Subcutaneous abdominal adipose tissue (tissue), 5 donors: ENCODE measurements at regions not wholly inside any gene's neighbourhood (a gene's known extent, or its start where the extent isn't known, plus 50 kb on each side); places are given as distances from the start of the nearest gene placed in this dataset.
"Not testable (repeated sequence)": the region's sequence is repeated elsewhere in the genome, so short reads cannot be mapped to it uniquely, and the experiment has no call there.

ENCODE experiments used
- H3K27ac ChIP-seq: one replicate; pipeline ENCODE4 v1.7.0; 2013; ENCODE audit warnings: low read depth, mild to moderate bottlenecking, inconsistent platforms, low read length, moderate library complexity
- H3K27me3 ChIP-seq, 5 donors: one replicate each; pipeline ENCODE4 v1.7.0; 2013; ENCODE audit warnings: low read length in 5 of 5, inconsistent platforms in 1 of 5; ENCODE audit not compliant: control insufficient read depth in 5 of 5, insufficient read depth in 4 of 5
- H3K36me3 ChIP-seq, 5 donors: one replicate each; pipeline ENCODE4 v1.7.0; 2013; ENCODE audit warnings: low read length in 5 of 5; ENCODE audit not compliant: control insufficient read depth in 5 of 5, insufficient read depth in 5 of 5
- H3K4me1 ChIP-seq, 5 donors: one replicate each; pipeline ENCODE4 v1.7.0; 2013; ENCODE audit warnings: low read length in 5 of 5, mild to moderate bottlenecking in 3 of 5, moderate library complexity in 1 of 5; ENCODE audit not compliant: control insufficient read depth in 5 of 5, insufficient read depth in 5 of 5
- H3K4me3 ChIP-seq, 5 donors: one replicate each; pipeline ENCODE4 v1.7.0; 2013; ENCODE audit warnings: low read length in 5 of 5, low read depth in 1 of 5
- H3K9ac ChIP-seq, 5 donors: one replicate each; pipeline ENCODE4 v1.7.0; 2013; ENCODE audit warnings: low read length in 5 of 5, mild to moderate bottlenecking in 4 of 5, moderate library complexity in 3 of 5
- H3K9me3 ChIP-seq, 5 donors: one replicate each; pipeline ENCODE4 v1.7.0; 2013; ENCODE audit warnings: low read length in 5 of 5; ENCODE audit not compliant: control insufficient read depth in 5 of 5
- donor health status: healthy.
- donor health status: healthy.
- donor health status: healthy.
- donor health status: healthy.
- donor health status: healthy.

- H3K4me3 ChIP-seq: no peak overlapping the region
- H3K4me1 ChIP-seq: no peaks in the 10 kb centered on the region
- H3K9ac ChIP-seq: no peak overlapping the region
Measured at GRCh38 chr11:33949252-33949913, 57.5 kb upstream of the LMO2 start.

GRCh38 chr11:33948494-33948893 is 56.6 kb upstream of the LMO2 start:
- no peak overlapping the region for H3K27ac ChIP-seq
- no peaks in the 10 kb centered on the region for H3K9me3 ChIP-seq
- no peak overlapping the region for H3K4me3 ChIP-seq
- no peaks in the 10 kb centered on the region for H3K27me3 ChIP-seq
- no peak overlapping the region for H3K9ac ChIP-seq
- H3K36me3 ChIP-seq: no peaks in the 10 kb centered on the region
- H3K4me1 ChIP-seq: no peaks in the 10 kb centered on the region

More at GRCh38 chr11:33949252-33949913, 57.5 kb upstream of the LMO2 start:
- H3K36me3 ChIP-seq: no peaks in the 10 kb centered on the region
- no peaks in the 10 kb centered on the region for H3K9me3 ChIP-seq
- no peaks in the 10 kb centered on the region for H3K27me3 ChIP-seq
- H3K27ac ChIP-seq: no peak overlapping the region

GRCh38 chr11:33947918-33948317 is 56.0 kb upstream of the LMO2 start:
- H3K36me3 ChIP-seq, H3K27me3 ChIP-seq, H3K4me1 ChIP-seq, H3K4me3 ChIP-seq, H3K27ac ChIP-seq, H3K9me3 ChIP-seq, H3K9ac ChIP-seq: not testable (repeated sequence)

- H3K27me3 ChIP-seq: no peaks in the 10 kb centered on the region
- peaks cover 0 to 2% (median 0%) of the 10 kb centered on the region in 5 donors for H3K9me3 ChIP-seq
- no peak overlapping the region for H3K27ac ChIP-seq
- H3K9ac ChIP-seq: no peak overlapping the region
- peaks cover 5 to 14% (median 9%) of the 10 kb centered on the region in 5 donors for H3K4me1 ChIP-seq
- no peaks in the 10 kb centered on the region for H3K36me3 ChIP-seq
- H3K4me3 ChIP-seq: no peak overlapping the region
Measured at GRCh38 chr11:33946930-33947329, 55.1 kb upstream of the LMO2 start.

- no peak overlapping the region for H3K4me3 ChIP-seq
- peaks cover 0 to 2% (median 0%) of the 10 kb centered on the region in 5 donors for H3K9me3 ChIP-seq
- H3K27ac ChIP-seq: no peak overlapping the region
- H3K9ac ChIP-seq: no peak overlapping the region
- peaks cover 8 to 21% (median 12%) of the 10 kb centered on the region in 5 donors for H3K4me1 ChIP-seq
- H3K36me3 ChIP-seq: no peaks in the 10 kb centered on the region
- no peaks in the 10 kb centered on the region for H3K27me3 ChIP-seq
Measured at GRCh38 chr11:33945481-33946268, 53.8 kb upstream of the LMO2 start.

- Histone ChIP-seq H3K4me3 (no peak overlapping the region), H3K9ac (no peak overlapping the region), H3K9me3 (peaks cover 0 to 2% (median 0%) of the 10 kb centered on the region in 5 donors), H3K27me3 (no peaks in the 10 kb centered on the region), H3K4me1 (peaks cover 8 to 21% (median 12%) of the 10 kb centered on the region in 5 donors), H3K36me3 (no peaks in the 10 kb centered on the region), H3K27ac (no peak overlapping the region)
Measured at GRCh38 chr11:33944693-33945424, 53.0 kb upstream of the LMO2 start.

- H3K27me3 ChIP-seq: no peaks in the 10 kb centered on the region
- H3K4me1 ChIP-seq: peaks cover 8 to 21% (median 12%) of the 10 kb centered on the region in 5 donors
- no peak overlapping the region for H3K9ac ChIP-seq
- H3K36me3 ChIP-seq: no peaks in the 10 kb centered on the region
- no peak overlapping the region for H3K27ac ChIP-seq
- no peak overlapping the region for H3K4me3 ChIP-seq
- H3K9me3 ChIP-seq: peaks cover 0 to 2% (median 0%) of the 10 kb centered on the region in 5 donors
Measured at GRCh38 chr11:33944345-33944692, 52.4 kb upstream of the LMO2 start.

- no peaks in the 10 kb centered on the region for H3K27me3 ChIP-seq
- H3K4me3 ChIP-seq: no peak overlapping the region
- peak overlapping the region; percentile 18 for H3K27ac ChIP-seq
- no peaks in the 10 kb centered on the region for H3K36me3 ChIP-seq
- H3K9me3 ChIP-seq: peaks cover 0 to 2% (median 0%) of the 10 kb centered on the region in 5 donors
- peaks cover 8 to 22% (median 12%) of the 10 kb centered on the region in 5 donors for H3K4me1 ChIP-seq
- H3K9ac ChIP-seq: peak overlapping the region in 1 of 5 donors; percentile 73
Measured at GRCh38 chr11:33942954-33943353, 51.1 kb upstream of the LMO2 start.

GRCh38 chr11:33941637-33942160 is 49.8 kb upstream of the LMO2 start:
- Histone ChIP-seq H3K9ac (no peak overlapping the region), H3K36me3 (no peaks in the 10 kb centered on the region), H3K27me3 (no peaks in the 10 kb centered on the region), H3K4me3 (no peak overlapping the region), H3K9me3 (peaks cover 0 to 2% (median 0%) of the 10 kb centered on the region in 5 donors), H3K27ac (no peak overlapping the region), H3K4me1 (peaks cover 10 to 34% (median 23%) of the 10 kb centered on the region in 5 donors)
